GM19023 (cell line): ENCODE measurements at regions not wholly inside any gene's neighbourhood (a gene's known extent, or its start where the extent isn't known, plus 50 kb on each side); places are given as distances from the start of the nearest gene placed in this dataset.

Source experiments
- ATAC-seq: cut with Tn5 transposase; IDR thresholded peaks from one replicate; pipeline ENCODE4 v1.9.1; 2021; ENCODE audit warnings: mild to moderate bottlenecking, moderate library complexity; ENCODE audit not compliant: unreplicated experiment

- ATAC-seq: no peak
Measured at GRCh38 chr4:157795495-157795894, 377.3 kb downstream of the GASK1B start.

- no peak for ATAC-seq
Measured at GRCh38 chr4:157792716-157793115, 380.1 kb downstream of the GASK1B start.

- ATAC-seq: no peak
Measured at GRCh38 chr4:157791236-157791635, 381.6 kb downstream of the GASK1B start.

GRCh38 chr4:157787618-157788017 is 385.2 kb downstream of the GASK1B start:
- ATAC-seq: no peak

DNA sequence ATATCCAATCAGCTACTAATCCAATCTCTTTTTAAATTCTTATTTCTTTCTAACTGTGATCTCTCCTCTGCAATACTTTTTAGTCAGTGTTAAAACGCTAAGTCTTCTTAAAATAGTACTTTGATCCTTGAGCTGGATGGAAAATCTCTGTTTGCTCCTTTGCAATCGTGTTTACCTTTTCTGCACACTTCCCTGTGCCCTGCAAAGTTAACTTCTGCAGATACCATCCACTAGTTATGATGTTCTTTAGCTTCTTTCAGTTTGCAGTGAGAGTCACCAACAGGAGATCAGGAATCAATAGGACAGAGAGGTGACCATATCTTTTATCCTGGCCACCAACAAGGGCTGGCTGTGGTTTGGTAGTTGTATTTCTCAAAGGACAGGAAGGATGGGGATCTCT is 391.5 kb downstream of the GASK1B start:
- ATAC-seq: no peak

DNA sequence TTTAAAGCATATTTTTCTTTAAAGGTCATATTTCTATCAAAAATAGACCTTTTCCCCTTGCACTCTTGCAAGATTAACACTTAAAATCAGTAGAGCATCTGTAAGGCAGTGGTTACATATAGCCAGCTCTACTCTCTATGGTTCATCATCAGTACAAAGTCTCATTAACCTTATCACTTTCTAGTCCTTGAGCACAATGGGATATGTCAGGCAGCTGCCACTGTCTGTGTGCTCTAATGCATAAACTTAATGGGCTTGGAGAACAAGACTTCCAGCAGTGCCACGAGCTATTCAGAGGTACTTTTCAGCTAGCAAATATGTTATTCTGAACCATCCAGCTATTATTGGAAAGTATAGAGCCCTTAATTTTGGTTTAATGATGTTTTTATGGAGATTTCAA is 393.7 kb downstream of the GASK1B start:
- no peak for ATAC-seq

DNA sequence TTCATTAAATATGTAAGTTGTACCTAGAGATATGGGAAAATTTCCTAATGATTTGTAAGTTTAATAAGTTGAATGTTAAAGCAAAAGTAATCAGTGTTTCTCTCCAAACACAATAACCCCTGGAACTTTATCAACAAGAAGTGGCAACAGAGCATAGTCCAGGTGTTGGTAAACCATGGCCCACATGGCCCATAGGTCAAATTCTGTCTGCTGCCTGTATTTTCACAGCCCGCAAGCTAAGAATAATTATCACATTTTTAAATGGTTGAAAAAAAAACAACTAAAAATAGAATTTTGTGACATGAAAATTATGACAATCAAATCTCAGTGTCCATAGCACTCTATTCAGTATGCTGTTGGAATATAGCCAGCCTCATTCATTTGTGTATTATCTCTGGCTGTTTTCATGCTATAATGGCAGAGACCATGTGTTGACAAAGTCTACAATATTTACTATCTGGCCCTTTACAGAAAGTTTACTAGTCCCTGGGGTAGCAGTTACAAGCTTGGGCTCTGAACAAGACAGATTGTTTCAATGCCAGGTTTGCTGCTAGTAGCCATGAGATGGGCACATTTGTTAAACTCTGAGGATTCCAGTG is 395.8 kb downstream of the GASK1B start:
- ATAC-seq: no peak

DNA sequence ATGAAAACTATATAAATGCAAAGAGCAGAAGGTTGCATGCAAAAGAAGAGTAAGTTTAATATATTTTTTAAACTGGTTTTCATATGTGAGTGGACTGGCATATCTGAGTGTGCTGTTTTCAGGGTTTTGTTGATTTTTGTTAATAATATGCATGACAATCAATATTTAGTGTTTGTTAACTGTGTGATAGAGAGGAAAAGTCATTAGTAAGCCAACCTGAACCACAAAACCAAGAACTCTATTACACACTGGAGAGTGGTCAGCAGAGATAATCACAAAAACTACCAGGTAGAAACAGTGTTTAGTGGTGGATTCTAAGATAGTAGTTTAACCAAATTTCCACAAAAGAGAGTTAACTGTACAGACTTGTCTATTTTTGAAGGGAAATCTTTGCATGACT is 396.9 kb downstream of the GASK1B start:
- no peak for ATAC-seq

GRCh38 chr4:157772907-157773306 is 399.9 kb downstream of the GASK1B start:
- ATAC-seq: no peak

DNA sequence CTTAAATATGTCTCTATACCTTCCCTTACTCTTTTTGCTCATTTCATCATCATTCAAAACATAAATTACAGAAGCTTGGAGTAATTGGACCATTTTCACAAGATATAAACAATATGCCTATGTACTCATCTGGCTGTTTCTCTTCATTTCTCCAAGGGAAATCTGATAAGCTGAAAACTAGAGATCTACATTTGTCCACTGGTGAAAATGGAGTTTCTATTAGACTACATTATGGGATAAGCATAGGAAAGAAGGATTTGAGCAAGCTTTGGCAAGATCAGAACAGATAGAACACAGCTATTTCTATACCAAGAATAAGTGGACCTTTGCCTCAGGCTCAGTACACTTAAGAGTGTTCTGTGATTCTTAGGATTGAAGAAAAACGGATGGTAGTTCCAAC is 404.4 kb downstream of the GASK1B start:
- ATAC-seq: no peak

GRCh38 chr4:157763490-157763889 is 409.3 kb downstream of the GASK1B start:
- no peak for ATAC-seq

- no peak for ATAC-seq
Measured at GRCh38 chr4:157754410-157754809, 418.4 kb downstream of the GASK1B start.

GRCh38 chr4:157751631-157752030 is 421.2 kb downstream of the GASK1B start:
- ATAC-seq: no peak

- no peak for ATAC-seq
Measured at GRCh38 chr4:157741642-157742041, 431.2 kb downstream of the GASK1B start.

DNA sequence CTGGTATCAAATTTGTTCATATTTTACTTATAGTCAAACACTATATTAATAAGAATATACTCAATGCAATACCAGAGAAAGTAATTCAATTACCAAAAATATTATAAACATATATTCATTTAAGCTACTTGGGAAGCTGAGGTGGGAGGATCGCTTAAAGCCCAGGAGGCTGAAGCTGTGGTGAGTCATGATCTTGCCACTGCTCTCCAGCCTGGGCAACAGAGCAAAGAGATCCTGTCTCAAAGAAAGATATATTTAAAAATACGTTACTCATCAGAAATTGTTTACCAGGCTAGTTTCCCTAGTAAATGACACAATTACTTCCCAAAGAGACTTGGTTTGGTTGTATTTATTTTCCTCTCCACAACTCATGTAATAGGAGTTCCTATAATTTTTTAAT is 433.6 kb downstream of the GASK1B start:
- ATAC-seq: no peak

- no peak for ATAC-seq
Measured at GRCh38 chr4:157728215-157728614, 444.6 kb downstream of the GASK1B start.

- no peak for ATAC-seq
Measured at GRCh38 chr4:157727163-157727562, 445.7 kb downstream of the GASK1B start.

GRCh38 chr4:157722146-157722545 is 450.7 kb downstream of the GASK1B start:
- ATAC-seq: no peak

DNA sequence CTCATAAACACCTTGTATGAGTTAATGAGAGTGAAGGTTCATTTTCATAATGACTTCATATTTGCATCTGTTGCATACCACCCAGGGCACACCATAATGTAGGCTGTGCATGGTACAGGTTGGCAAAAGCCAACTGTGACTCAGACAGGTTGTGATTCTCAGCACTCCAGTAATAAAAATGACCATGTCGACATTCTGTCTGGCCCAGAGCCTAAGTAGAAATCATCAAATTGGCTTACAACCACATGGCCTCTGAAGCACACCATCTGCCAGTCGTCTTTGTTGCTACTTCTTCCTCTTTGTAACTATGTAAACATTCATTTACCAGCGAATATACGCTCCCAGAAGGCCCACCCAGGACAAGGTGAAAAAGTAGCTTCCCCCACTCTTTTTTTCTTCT is 459.5 kb downstream of the GASK1B start:
- no peak for ATAC-seq

- no peak for ATAC-seq
Measured at GRCh38 chr4:157706155-157706554, 466.7 kb downstream of the GASK1B start.

DNA sequence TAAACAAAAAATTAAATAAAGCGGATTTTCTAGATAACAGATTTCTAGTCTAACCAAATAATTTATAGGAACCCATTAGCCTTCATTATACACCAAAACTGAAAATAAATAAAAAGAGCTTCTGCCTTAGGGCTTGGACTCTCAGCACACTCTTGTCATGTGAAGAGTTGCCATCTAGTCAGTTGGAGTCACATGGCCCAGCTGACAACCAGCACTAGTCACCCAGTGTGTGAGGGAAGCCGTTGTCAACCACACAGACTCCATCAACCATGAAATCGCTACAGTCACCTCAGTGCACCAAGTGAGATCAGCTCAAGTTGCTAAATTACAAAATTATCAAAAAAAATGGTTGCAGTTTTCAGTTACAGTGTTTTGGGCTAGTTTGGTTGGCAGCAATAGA is 470.0 kb downstream of the GASK1B start:
- no peak for ATAC-seq

DNA sequence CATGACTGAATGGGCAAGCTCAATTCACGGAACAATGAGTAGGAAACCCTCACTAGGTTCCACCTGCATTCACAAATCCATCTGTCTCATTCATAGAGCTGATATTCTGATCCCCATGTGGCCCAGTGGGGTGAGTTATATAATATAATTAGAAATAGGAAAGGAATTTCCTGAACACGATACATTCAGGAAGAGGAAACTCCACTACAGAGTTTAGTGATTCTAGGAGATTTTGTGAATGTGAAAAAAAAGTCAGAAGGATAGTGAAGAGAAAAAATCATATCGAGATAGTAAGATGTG is 471.2 kb downstream of the GASK1B start:
- ATAC-seq: no peak

GRCh38 chr4:157700898-157701694 is 471.7 kb downstream of the GASK1B start:
- ATAC-seq: no peak
